H9 (cell line): ENCODE measurements at regions not wholly inside any gene's neighbourhood (a gene's known extent, or its start where the extent isn't known, plus 50 kb on each side); places are given as distances from the start of the nearest gene placed in this dataset.

Experiments
- DNase-seq: peaks from one replicate; pipeline ENCODE4 v3.0.0-alpha.2; 2017
- H2AFZ ChIP-seq: one replicate; pipeline ENCODE4 v1.6.1; 2013; ENCODE audit warnings: mild to moderate bottlenecking, low read length, control low read depth, moderate library complexity
- H2AK5ac ChIP-seq: 2 replicates; pipeline ENCODE4 v1.6.1; 2013; ENCODE audit warnings: low read length, control low read depth, mixed read lengths; ENCODE audit not compliant: insufficient read length
- H2BK120ac ChIP-seq: one replicate; pipeline ENCODE4 v1.6.1; 2013; ENCODE audit warnings: low read depth, mild to moderate bottlenecking, low read length, control low read depth, inconsistent platforms; ENCODE audit not compliant: poor library complexity, severe bottlenecking
- H2BK12ac ChIP-seq: 2 replicates; pipeline ENCODE4 v1.6.1; 2013; ENCODE audit warnings: low read length, control low read depth, mixed read lengths, low read depth; ENCODE audit not compliant: insufficient read length
- H2BK15ac ChIP-seq: 2 replicates; pipeline ENCODE4 v1.6.1; 2013; ENCODE audit warnings: low read depth, low read length, control low read depth
- H2BK20ac ChIP-seq: one replicate; pipeline ENCODE4 v1.6.1; 2013; ENCODE audit warnings: low read depth, mild to moderate bottlenecking, low read length, control low read depth, inconsistent platforms; ENCODE audit not compliant: poor library complexity, severe bottlenecking
- H2BK5ac ChIP-seq: 2 replicates; pipeline ENCODE4 v1.6.1; 2013; ENCODE audit warnings: low read length, control low read depth, mixed read lengths; ENCODE audit not compliant: insufficient read length
- H3K14ac ChIP-seq: 2 replicates; pipeline ENCODE4 v1.6.1; 2013; ENCODE audit warnings: low read length, control low read depth; ENCODE audit not compliant: insufficient read depth
- H3K18ac ChIP-seq: 2 replicates; pipeline ENCODE4 v1.6.1; 2013; ENCODE audit warnings: low read depth, mild to moderate bottlenecking, mixed read lengths, low read length, control low read depth; ENCODE audit not compliant: insufficient read length
- H3K23ac ChIP-seq: 2 replicates; pipeline ENCODE4 v1.6.1; 2013; ENCODE audit warnings: low read length, control low read depth, mixed read lengths, low read depth; ENCODE audit not compliant: insufficient read length
- H3K23me2 ChIP-seq: 2 replicates; pipeline ENCODE4 v1.6.1; 2013; ENCODE audit warnings: low read depth, mild to moderate bottlenecking, mixed read lengths, low read length, control low read depth; ENCODE audit not compliant: insufficient read length, poor library complexity, severe bottlenecking
- H3K27ac ChIP-seq: 2 replicates; pipeline ENCODE4 v1.5.1; 2013; ENCODE audit warnings: low read length, control low read depth, mixed read lengths, low read depth; ENCODE audit not compliant: insufficient read length
- H3K27me3 ChIP-seq: 2 replicates; pipeline ENCODE4 v1.6.1; 2013; ENCODE audit warnings: low read length, control low read depth, inconsistent platforms; ENCODE audit not compliant: insufficient read depth
- H3K4ac ChIP-seq: 2 replicates; pipeline ENCODE4 v1.6.1; 2013; ENCODE audit warnings: low read depth, mild to moderate bottlenecking, control low read depth, inconsistent platforms, low read length, moderate library complexity
- H3K4me1 ChIP-seq: 2 replicates; pipeline ENCODE4 v1.6.1; 2013; ENCODE audit warnings: low read length, control low read depth, inconsistent platforms; ENCODE audit not compliant: insufficient read depth
- H3K4me2 ChIP-seq: 2 replicates; pipeline ENCODE4 v1.6.1; 2013; ENCODE audit warnings: low read length, control low read depth, mixed read lengths; ENCODE audit not compliant: insufficient read length, insufficient read depth
- H3K56ac ChIP-seq: 2 replicates; pipeline ENCODE4 v1.6.1; 2013; ENCODE audit warnings: low read depth, mild to moderate bottlenecking, mixed read lengths, low read length, control low read depth; ENCODE audit not compliant: insufficient read length
- H3K79me1 ChIP-seq: 2 replicates; pipeline ENCODE4 v1.6.1; 2013; ENCODE audit warnings: low read depth, mild to moderate bottlenecking, moderate library complexity, low read length, control low read depth, inconsistent platforms; ENCODE audit not compliant: insufficient read depth, poor library complexity, severe bottlenecking
- H3K79me2 ChIP-seq: 2 replicates; pipeline ENCODE4 v1.6.1; 2013; ENCODE audit warnings: low read length, control low read depth, inconsistent platforms; ENCODE audit not compliant: insufficient read depth
- H3K9ac ChIP-seq: 2 replicates; pipeline ENCODE4 v1.6.1; 2013; ENCODE audit warnings: low read length, control low read depth, mixed read lengths; ENCODE audit not compliant: insufficient read length; ENCODE audit errors: extremely low read depth
- H3K9me3 ChIP-seq: one replicate; pipeline ENCODE4 v1.6.1; 2013; ENCODE audit warnings: low read depth, low read length, inconsistent platforms; ENCODE audit not compliant: control insufficient read depth
- H3T11ph ChIP-seq: one replicate; pipeline ENCODE4 v1.6.1; 2013; ENCODE audit warnings: mild to moderate bottlenecking, low read length, control low read depth, inconsistent platforms
- H4K20me1 ChIP-seq: one replicate; pipeline ENCODE4 v1.6.1; 2013; ENCODE audit not compliant: control insufficient read depth, insufficient read length, insufficient read depth
- H4K5ac ChIP-seq: 2 replicates; pipeline ENCODE4 v1.6.1; 2013; ENCODE audit warnings: low read depth, mild to moderate bottlenecking, mixed read lengths, low read length, control low read depth; ENCODE audit not compliant: insufficient read length
- H4K8ac ChIP-seq: replicated peaks from 2 replicates; pipeline ENCODE4 v1.6.1; 2013; ENCODE audit warnings: low read length, control low read depth, mixed read lengths, low read depth; ENCODE audit not compliant: insufficient read length
- H4K91ac ChIP-seq: 2 replicates; pipeline ENCODE4 v1.6.1; 2013; ENCODE audit warnings: low read depth, mild to moderate bottlenecking, moderate library complexity, mixed read lengths, low read length, control low read depth; ENCODE audit not compliant: insufficient read length
- H3K27ac Mint-ChIP-seq, 3 experiments: 2 replicates in 2 of 3; 3 replicates in 1 of 3; pipeline ENCODE4 v1.8.0; 2020 to 2021; ENCODE audit warnings: mixed read lengths in 3 of 3, mild to moderate bottlenecking in 1 of 3, moderate library complexity in 1 of 3
- H3K27me3 Mint-ChIP-seq: 2 replicates; pipeline ENCODE4 v1.8.0; 2021; ENCODE audit warnings: low read depth, mild to moderate bottlenecking, moderate library complexity, mixed read lengths
- H3K36me3 Mint-ChIP-seq, 3 experiments: 2 replicates in 2 of 3; 3 replicates in 1 of 3; pipeline ENCODE4 v1.8.0; 2020 to 2021; ENCODE audit warnings: low read depth in 3 of 3, mixed read lengths in 3 of 3; ENCODE audit not compliant: insufficient read depth in 1 of 3
- H3K4me1 Mint-ChIP-seq, 2 experiments: 2 replicates each; pipeline ENCODE4 v1.8.0; 2020; ENCODE audit warnings: mixed read lengths in 2 of 2
- H3K4me3 Mint-ChIP-seq, 2 experiments: 2 replicates in 1 of 2; 3 replicates in 1 of 2; pipeline ENCODE4 v1.8.0; 2020 to 2021; ENCODE audit warnings: mild to moderate bottlenecking in 2 of 2, mixed read lengths in 2 of 2, moderate library complexity in 1 of 2
- H3K9me3 Mint-ChIP-seq, 2 experiments: 2 replicates in 1 of 2; 3 replicates in 1 of 2; pipeline ENCODE4 v1.8.0; 2020; ENCODE audit warnings: mild to moderate bottlenecking in 2 of 2, mixed read lengths in 2 of 2, moderate library complexity in 1 of 2
- CTCF ChIP-seq: fragments of 200-600 bp; sonication (generic); conservative IDR thresholded peaks from 3 replicates; pipeline ENCODE4 v1.8.0; 2021; ENCODE audit warnings: antibody characterized with exemption, mild to moderate bottlenecking
- WGBS: extraction: QIAGEN DNeasy Blood & Tissue Kit; methylation state at CpG from one replicate; pipeline ENCODE4 v1.1.7; 2013; ENCODE audit warnings: missing lambda C conversion rate, low lambda C conversion rate, mixed read lengths; ENCODE audit not compliant: insufficient read length; ENCODE audit errors: extremely low coverage; 5-methylcytosine and 5-hydroxymethylcytosine counted together

GRCh38 chr1:36728051-36728450, 245.3 kb upstream of the CSF3R start:
- Histone ChIP-seq H3T11ph (no peak overlapping the region), H3K4me2 (no peak overlapping the region), H3K4me1 (no peaks in the 10 kb centered on the region; the same call in 1 of the 2 replicates), H3K27me3 (no peaks in the 10 kb centered on the region; the same call in 1 of the 2 replicates), H2BK20ac (no peak overlapping the region), H3K9ac (no peak overlapping the region), H2AFZ (no peak overlapping the region), H3K56ac (no peak overlapping the region), H4K20me1 (no peaks in the 10 kb centered on the region), H3K27ac (no peak overlapping the region), H3K79me2 (no peaks in the 10 kb centered on the region), H3K23ac (no peak overlapping the region), H3K14ac (no peak overlapping the region), H2BK5ac (no peak overlapping the region), H4K8ac (no peak overlapping the region), H2BK15ac (no peak overlapping the region), H3K18ac (no peak overlapping the region), H3K4ac (no peak overlapping the region), H3K79me1 (no peaks in the 10 kb centered on the region), H4K5ac (no peak overlapping the region), H2AK5ac (no peak overlapping the region), H2BK120ac (no peak overlapping the region), H3K23me2 (no peaks in the 10 kb centered on the region), H4K91ac (no peak overlapping the region), H2BK12ac (no peak overlapping the region), H3K9me3 (no peaks in the 10 kb centered on the region)
- no CpG with 5 or more reads among the region's 8 CpGs for WGBS
- H3K27me3 Mint-ChIP-seq: peaks cover 18% of the 10 kb centered on the region
- no peak for DNase-seq
- no peaks in the 10 kb centered on the region; a peak in 1 of 7 replicates for H3K36me3 Mint-ChIP-seq
- H3K27ac Mint-ChIP-seq: no peak overlapping the region
- no peak for TF ChIP-seq CTCF
- peaks cover 29 to 32% of the 10 kb centered on the region in 2 experiments for H3K4me1 Mint-ChIP-seq
- no peak overlapping the region for H3K4me3 Mint-ChIP-seq
- no peaks in the 10 kb centered on the region; a peak in 1 of 5 replicates for H3K9me3 Mint-ChIP-seq
